CD14-positive monocyte (primary cell): ENCODE measurements at regions not wholly inside any gene's neighbourhood (a gene's known extent, or its start where the extent isn't known, plus 50 kb on each side); places are given as distances from the start of the nearest gene placed in this dataset.

Experiments
- DNase-seq, 3 donors: peaks; one replicate each; pipeline ENCODE4 v3.0.0-alpha.2; 2011 to 2022
- H2AFZ ChIP-seq: 2 replicates; pipeline ENCODE4 v1.6.0; 2012; ENCODE audit warnings: mild to moderate bottlenecking, low read depth, low read length, inconsistent platforms; ENCODE audit not compliant: insufficient read depth, poor library complexity, severe bottlenecking
- H3K27ac ChIP-seq, 2 donors: 1 replicate in 1 of 2; 2 replicates in 1 of 2; pipeline ENCODE4 v1.5.1; 2012 to 2013; ENCODE audit warnings: low read length in 2 of 2, control low read depth in 1 of 2, inconsistent platforms in 1 of 2, low read depth in 1 of 2, mild to moderate bottlenecking in 1 of 2
- H3K27me3 ChIP-seq, 2 donors: one replicate each; pipeline versions ENCODE4 v1.6.0 to v1.6.1; 2011 to 2013; ENCODE audit warnings: low read length in 2 of 2; ENCODE audit not compliant: control insufficient read depth in 2 of 2, insufficient read depth in 2 of 2
- H3K36me3 ChIP-seq, 2 donors: replicated peaks in 1 of 2; 1 replicate in 1 of 2; 2 replicates in 1 of 2; pipeline versions ENCODE4 v1.5.1 to v1.6.1; 2012 to 2013; ENCODE audit warnings: low read length in 2 of 2, control low read depth in 1 of 2, inconsistent platforms in 1 of 2, mild to moderate bottlenecking in 1 of 2; ENCODE audit not compliant: insufficient read depth in 2 of 2, control insufficient read depth in 1 of 2
- H3K4me1 ChIP-seq, 2 donors: 1 replicate in 1 of 2; 2 replicates in 1 of 2; pipeline versions ENCODE4 v1.5.1 to v1.6.1; 2012 to 2013; ENCODE audit warnings: low read length in 2 of 2, control low read depth in 1 of 2, inconsistent platforms in 1 of 2, mild to moderate bottlenecking in 1 of 2, moderate library complexity in 1 of 2; ENCODE audit not compliant: insufficient read depth in 2 of 2, control insufficient read depth in 1 of 2
- H3K4me2 ChIP-seq: replicated peaks from 2 replicates; pipeline ENCODE3; 2012; ENCODE audit warnings: low read length, moderate library complexity, mild to moderate bottlenecking; ENCODE audit not compliant: poor library complexity, severe bottlenecking; ENCODE audit errors: extremely low read depth
- H3K4me3 ChIP-seq, 3 experiments: fragments of 200-600 bp in 1 of 3; sonication (generic) in 1 of 3; replicated peaks in 1 of 3; 1 replicate in 2 of 3; 2 replicates in 1 of 3; pipeline ENCODE4 v1.5.1; 2011 to 2013; ENCODE audit warnings: low read length in 3 of 3, mild to moderate bottlenecking in 3 of 3, control low read depth in 2 of 3, low read depth in 2 of 3, inconsistent platforms in 1 of 3, moderate library complexity in 1 of 3
- H3K79me2 ChIP-seq: 2 replicates; pipeline ENCODE4 v1.6.0; 2012; ENCODE audit warnings: mild to moderate bottlenecking, control low read depth, inconsistent platforms, low read length, moderate library complexity; ENCODE audit not compliant: insufficient read depth
- H3K9ac ChIP-seq: 2 replicates; pipeline ENCODE4 v1.6.0; 2017; ENCODE audit warnings: low read length, mild to moderate bottlenecking; ENCODE audit not compliant: insufficient read depth, poor library complexity, severe bottlenecking
- H3K9me3 ChIP-seq, 2 donors: replicated peaks in 1 of 2; 1 replicate in 1 of 2; 2 replicates in 1 of 2; pipeline versions ENCODE4 v1.5.1 to v1.6.1; 2012 to 2013; ENCODE audit warnings: low read length in 2 of 2, control low read depth in 1 of 2; ENCODE audit not compliant: control insufficient read depth in 1 of 2, insufficient read depth in 1 of 2
- H4K20me1 ChIP-seq: 2 replicates; pipeline ENCODE4 v1.6.0; 2012; ENCODE audit warnings: mild to moderate bottlenecking, low read length, control low read depth, moderate library complexity; ENCODE audit not compliant: insufficient read depth
- H3K27ac Mint-ChIP-seq, 7 donors: one replicate each; pipeline ENCODE4 v1.8.0; 2020; ENCODE audit warnings: mild to moderate bottlenecking in 7 of 7, mixed read lengths in 7 of 7, moderate library complexity in 6 of 7, inconsistent platforms in 2 of 7
- H3K27me3 Mint-ChIP-seq, 3 donors: one replicate each; pipeline ENCODE4 v1.8.0; 2021 to 2022; ENCODE audit warnings: low read depth in 3 of 3, mild to moderate bottlenecking in 3 of 3, mixed read lengths in 3 of 3, moderate library complexity in 3 of 3, inconsistent platforms in 1 of 3
- H3K36me3 Mint-ChIP-seq, 2 donors: one replicate each; pipeline ENCODE4 v1.8.0; 2020; ENCODE audit warnings: mixed read lengths in 2 of 2, inconsistent platforms in 1 of 2, mild to moderate bottlenecking in 1 of 2
- H3K4me1 Mint-ChIP-seq: one replicate; pipeline ENCODE4 v1.8.0; 2020; ENCODE audit warnings: mild to moderate bottlenecking, mixed read lengths
- H3K4me3 Mint-ChIP-seq, 2 donors: one replicate each; pipeline ENCODE4 v1.8.0; 2020; ENCODE audit warnings: mild to moderate bottlenecking in 2 of 2, mixed read lengths in 2 of 2, moderate library complexity in 1 of 2
- H3K9me3 Mint-ChIP-seq, 7 donors: one replicate each; pipeline ENCODE4 v1.8.0; 2020 to 2022; ENCODE audit warnings: mixed read lengths in 7 of 7, mild to moderate bottlenecking in 6 of 7, moderate library complexity in 6 of 7, inconsistent platforms in 2 of 7
- CTCF ChIP-seq: fragments of 200-600 bp; IDR thresholded peaks from one replicate; pipeline ENCODE4 v1.8.0; 2022; ENCODE audit warnings: antibody characterized with exemption, mild to moderate bottlenecking
- whole genome bisulfite sequencing: methylation state at CpG from one replicate; pipeline ENCODE4 v1.1.5; 2013; ENCODE audit warnings: missing lambda C conversion rate; ENCODE audit not compliant: insufficient coverage; 5-methylcytosine and 5-hydroxymethylcytosine counted together
- intact Hi-C, 2 donors: fragments of 100-400 bp; cut with micrococcal nuclease; formaldehyde crosslinking; loops; one replicate each; pipeline versions ENCODE4 v1.15.0 to v1.15.1; 2023

GRCh38 chr16:79400462-79401149, 199.9 kb downstream of the MAF start:
- TF ChIP-seq CTCF, result no peak
- no peak overlapping the region for H3K4me3 Mint-ChIP-seq
- H3K4me3 ChIP-seq, result no peak overlapping the region

GRCh38 chr16:79395591-79395990, 204.9 kb downstream of the MAF start:
- TF ChIP-seq CTCF, result no peak
- intact Hi-C loops, result loop anchor here in 1 of 2 donors (10.0 kb wide), 1 partner anchor 199 kb away; no protein-coding TSS in a partner anchor
- no peaks in the 10 kb centered on the region for H3K36me3 ChIP-seq
- H4K20me1 ChIP-seq, result no peaks in the 10 kb centered on the region
- H2AFZ ChIP-seq, result peak overlapping the region; percentile 16
- H3K9ac ChIP-seq, result no peak overlapping the region
- H3K4me3 ChIP-seq, result no peak overlapping the region
- Mint-ChIP-seq H3K9me3 (no peaks in the 10 kb centered on the region), H3K4me1 (peaks cover 26% of the 10 kb centered on the region), H3K36me3 (no peaks in the 10 kb centered on the region), H3K27me3 (peaks cover 2 to 16% (median 7%) of the 10 kb centered on the region in 3 donors), H3K4me3 (peak overlapping the region in 1 of 2 donors; percentile 5), H3K27ac (peak overlapping the region in 5 of 7 donors; percentile 37 to 86 (median 64))
- H3K79me2 ChIP-seq, result no peaks in the 10 kb centered on the region
- H3K4me1 ChIP-seq, result peaks cover 24 to 25% of the 10 kb centered on the region in 2 donors
- no peaks in the 10 kb centered on the region for H3K9me3 ChIP-seq
- peak overlapping the region; percentile 8 for H3K4me2 ChIP-seq
- no peaks in the 10 kb centered on the region for H3K27me3 ChIP-seq
- no peak overlapping the region for H3K27ac ChIP-seq
- 24% methylated on average over 5 of the region's 5 CpGs for WGBS
- peak in 2 of 3 donors; percentile 10 to 29 for DNase-seq

More at GRCh38 chr16:79400462-79401149, 199.9 kb downstream of the MAF start:
- WGBS, result 87% methylated on average over 12 of the region's 13 CpGs
- Histone ChIP-seq H3K4me2 (no peak overlapping the region), H2AFZ (no peak overlapping the region), H3K9ac (no peak overlapping the region), H3K27ac (no peak overlapping the region), H3K4me1 (peaks cover 6 to 12% of the 10 kb centered on the region in 2 donors), H3K79me2 (no peaks in the 10 kb centered on the region), H3K9me3 (no peaks in the 10 kb centered on the region), H4K20me1 (no peaks in the 10 kb centered on the region), H3K36me3 (no peaks in the 10 kb centered on the region), H3K27me3 (no peaks in the 10 kb centered on the region)
- Mint-ChIP-seq H3K27me3 (peaks cover 0 to 4% (median 1%) of the 10 kb centered on the region in 3 donors), H3K27ac (no peak overlapping the region), H3K36me3 (no peaks in the 10 kb centered on the region), H3K4me1 (peaks cover 16% of the 10 kb centered on the region), H3K9me3 (peaks cover 0 to 2% (median under 1%) of the 10 kb centered on the region in 7 donors)
- no peak for DNase-seq
- intact Hi-C loops, result no loop called here
